ENCODE measurements at regions not wholly inside any gene's neighbourhood (a gene's known extent, or its start where the extent isn't known, plus 50 kb on each side); places are given as distances from the start of the nearest gene placed in this dataset.

GRCh38 chr10:108307925-108308312 is 1143.4 kb upstream of the SORCS1 start:
- Mint-ChIP-seq H3K4me3 (no peak overlapping the region), H3K36me3 (ENCODE audit: low read depth) (no peaks in the 10 kb centered on the region), H3K4me1 (no peaks in the 10 kb centered on the region), H3K27ac (ENCODE audit: unreplicated experiment) (no peak overlapping the region), H3K9me3 (peaks cover 2% of the 10 kb centered on the region), H3K27me3 (ENCODE audit: low read depth) (no peaks in the 10 kb centered on the region)
- DNase-seq (ENCODE audit: low read depth, low spot score): no peak
- TF ChIP-seq CTCF (conservative IDR thresholded peaks at IDR 0.05): no peak

DNA sequence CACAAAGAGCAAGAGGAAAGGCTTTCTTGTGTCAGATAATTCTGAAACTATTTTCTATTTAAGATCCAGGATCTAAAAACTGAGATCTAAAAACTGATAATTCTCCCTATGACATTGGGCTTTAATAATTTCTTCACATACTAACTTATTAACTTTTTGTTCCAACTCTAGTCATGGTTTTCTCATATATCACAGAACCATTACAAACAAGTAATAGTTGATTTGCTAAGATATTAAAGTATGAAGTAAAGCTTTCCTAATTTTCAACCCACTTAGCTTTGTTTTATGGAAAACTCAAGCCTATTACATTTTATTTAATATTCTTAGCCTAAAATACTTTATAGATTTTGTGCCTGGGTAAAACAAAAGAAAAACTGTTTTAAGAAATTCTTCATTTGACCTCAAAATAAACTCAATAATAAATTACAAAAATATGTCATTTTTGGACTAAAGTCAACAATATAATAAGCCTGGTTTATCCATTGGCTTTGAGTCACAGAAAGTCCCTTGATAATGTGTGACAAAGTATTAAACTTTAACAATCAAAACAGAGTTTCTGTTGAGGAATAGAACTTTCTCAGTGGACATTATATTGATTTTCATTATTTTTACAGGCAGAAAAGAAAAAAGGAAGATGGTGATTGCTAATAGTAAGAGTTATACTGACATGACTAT is 1142.9 kb upstream of the SORCS1 start:
- Mint-ChIP-seq H3K27me3 (ENCODE audit: low read depth) (no peaks in the 10 kb centered on the region), H3K27ac (ENCODE audit: unreplicated experiment) (no peak overlapping the region), H3K4me1 (no peaks in the 10 kb centered on the region), H3K9me3 (peaks cover 2% of the 10 kb centered on the region), H3K4me3 (no peak overlapping the region), H3K36me3 (ENCODE audit: low read depth) (no peaks in the 10 kb centered on the region)
- TF ChIP-seq CTCF (conservative IDR thresholded peaks at IDR 0.05): no peak
- DNase-seq (ENCODE audit: low read depth, low spot score): no peak

- no peak overlapping the region for H3K27ac Mint-ChIP-seq (ENCODE audit: unreplicated experiment)
- H3K9me3 Mint-ChIP-seq: peaks cover 2% of the 10 kb centered on the region
- H3K4me3 Mint-ChIP-seq: no peak overlapping the region
- H3K27me3 Mint-ChIP-seq (ENCODE audit: low read depth): no peaks in the 10 kb centered on the region
- no peak for TF ChIP-seq CTCF (conservative IDR thresholded peaks at IDR 0.05)
- no peaks in the 10 kb centered on the region for H3K36me3 Mint-ChIP-seq (ENCODE audit: low read depth)
- no peaks in the 10 kb centered on the region for H3K4me1 Mint-ChIP-seq
- DNase-seq (ENCODE audit: low read depth, low spot score): no peak
Measured at GRCh38 chr10:108303149-108303548, 1138.6 kb upstream of the SORCS1 start.

GRCh38 chr10:108301002-108301401 is 1136.5 kb upstream of the SORCS1 start:
- Mint-ChIP-seq H3K27ac (ENCODE audit: unreplicated experiment) (no peak overlapping the region), H3K27me3 (ENCODE audit: low read depth) (no peaks in the 10 kb centered on the region), H3K36me3 (ENCODE audit: low read depth) (no peaks in the 10 kb centered on the region), H3K4me1 (no peaks in the 10 kb centered on the region), H3K9me3 (no peaks in the 10 kb centered on the region), H3K4me3 (no peak overlapping the region)
- no peak for DNase-seq (ENCODE audit: low read depth, low spot score)
- TF ChIP-seq CTCF (conservative IDR thresholded peaks at IDR 0.05): no peak

DNA sequence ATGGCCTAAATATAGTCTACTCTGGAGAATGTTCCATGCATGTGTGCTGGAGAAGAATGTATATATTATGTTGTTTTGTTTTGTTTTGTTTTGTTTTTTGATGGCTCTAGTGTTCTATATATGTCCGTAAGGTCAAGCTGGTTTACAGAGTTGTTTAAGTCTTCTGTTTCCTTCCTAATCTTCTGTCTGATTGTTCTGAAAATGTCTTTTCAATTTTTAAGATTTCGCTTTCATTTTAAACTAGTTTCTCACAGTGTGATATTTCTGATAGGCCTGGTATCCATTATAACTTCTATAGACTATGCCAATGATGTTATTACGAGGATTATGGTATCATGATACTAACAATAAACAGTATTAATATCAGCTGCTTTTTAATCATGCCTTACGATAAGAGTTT is 1126.3 kb upstream of the SORCS1 start:
- Mint-ChIP-seq H3K27me3 (ENCODE audit: low read depth) (no peaks in the 10 kb centered on the region), H3K36me3 (ENCODE audit: low read depth) (no peaks in the 10 kb centered on the region), H3K27ac (ENCODE audit: unreplicated experiment) (no peak overlapping the region)

More for the DNA sequence above, 1126.3 kb upstream of the SORCS1 start:
- no peaks in the 10 kb centered on the region for H3K4me1 Mint-ChIP-seq
- TF ChIP-seq CTCF (conservative IDR thresholded peaks at IDR 0.05): no peak
- no peaks in the 10 kb centered on the region for H3K9me3 Mint-ChIP-seq
- H3K4me3 Mint-ChIP-seq: no peak overlapping the region
- no peak for DNase-seq (ENCODE audit: low read depth, low spot score)

Data from neural crest cell (in vitro differentiated cells).